ENCODE measurements at regions not wholly inside any gene's neighbourhood (a gene's known extent, or its start where the extent isn't known, plus 50 kb on each side); places are given as distances from the start of the nearest gene placed in this dataset.

GRCh38 chr21:25092441-25093011, 514.8 kb downstream of the MRPL39 start:
- no peak overlapping the region for H3K27ac ChIP-seq
- H3K4me1 ChIP-seq, result no peaks in the 10 kb centered on the region
- H3K9me3 ChIP-seq, result no peaks in the 10 kb centered on the region
- no peaks in the 10 kb centered on the region for H3K36me3 ChIP-seq
- TF ChIP-seq, protein P1, sequence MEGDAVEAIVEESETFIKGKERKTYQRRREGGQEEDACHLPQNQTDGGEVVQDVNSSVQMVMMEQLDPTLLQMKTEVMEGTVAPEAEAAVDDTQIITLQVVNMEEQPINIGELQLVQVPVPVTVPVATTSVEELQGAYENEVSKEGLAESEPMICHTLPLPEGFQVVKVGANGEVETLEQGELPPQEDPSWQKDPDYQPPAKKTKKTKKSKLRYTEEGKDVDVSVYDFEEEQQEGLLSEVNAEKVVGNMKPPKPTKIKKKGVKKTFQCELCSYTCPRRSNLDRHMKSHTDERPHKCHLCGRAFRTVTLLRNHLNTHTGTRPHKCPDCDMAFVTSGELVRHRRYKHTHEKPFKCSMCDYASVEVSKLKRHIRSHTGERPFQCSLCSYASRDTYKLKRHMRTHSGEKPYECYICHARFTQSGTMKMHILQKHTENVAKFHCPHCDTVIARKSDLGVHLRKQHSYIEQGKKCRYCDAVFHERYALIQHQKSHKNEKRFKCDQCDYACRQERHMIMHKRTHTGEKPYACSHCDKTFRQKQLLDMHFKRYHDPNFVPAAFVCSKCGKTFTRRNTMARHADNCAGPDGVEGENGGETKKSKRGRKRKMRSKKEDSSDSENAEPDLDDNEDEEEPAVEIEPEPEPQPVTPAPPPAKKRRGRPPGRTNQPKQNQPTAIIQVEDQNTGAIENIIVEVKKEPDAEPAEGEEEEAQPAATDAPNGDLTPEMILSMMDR (IDR thresholded peaks at IDR 0.05), result no peak
- no peaks in the 10 kb centered on the region for H3K27me3 ChIP-seq
- DNase-seq (no peak), ATAC-seq (peak; percentile 40)
- no peak overlapping the region for H3K4me3 ChIP-seq
- intact Hi-C loops (cut with DNase I), result no loop called here

DNA sequence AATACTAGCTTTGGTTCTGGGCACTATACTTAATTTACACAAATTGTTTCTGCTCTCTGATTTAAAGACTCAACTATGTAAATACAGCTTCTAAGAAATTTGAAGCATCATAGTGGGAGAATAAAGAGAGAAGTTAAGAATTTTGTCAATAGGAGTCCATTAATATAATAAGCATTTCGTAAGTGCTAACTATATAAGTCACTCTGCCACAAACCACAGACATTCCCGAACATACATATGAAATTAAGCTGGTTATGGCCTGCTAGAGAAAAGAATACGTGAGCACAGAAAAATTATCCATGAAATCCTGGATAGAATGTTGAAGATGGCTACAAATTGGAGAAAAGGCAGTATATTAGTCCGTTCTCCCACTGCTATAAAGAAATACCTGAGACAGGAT, 526.2 kb downstream of the MRPL39 start:
- DNase-seq, result no peak

DNA sequence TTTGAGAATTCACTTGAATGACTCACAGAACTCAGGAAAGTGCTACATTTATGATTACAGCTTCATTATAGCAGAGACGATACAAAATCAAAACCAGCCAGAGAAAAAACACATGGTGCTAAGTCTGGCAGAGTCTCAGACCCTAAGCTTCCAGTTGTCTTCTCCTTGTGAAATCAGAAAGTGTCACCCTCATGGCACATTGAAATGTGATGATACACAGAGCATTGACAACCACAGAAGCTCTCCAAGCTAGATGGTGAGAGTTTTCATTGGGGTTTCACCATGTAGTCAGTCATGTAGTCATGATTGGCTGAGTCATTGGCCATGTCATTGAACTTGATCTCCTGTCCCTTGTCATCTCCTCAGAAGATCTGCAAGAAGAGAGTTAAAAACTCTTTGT, 526.6 kb downstream of the MRPL39 start:
- intact Hi-C loops (cut with DNase I), result no loop called here
- no peak overlapping the region for H3K4me3 ChIP-seq
- H3K27me3 ChIP-seq, result no peaks in the 10 kb centered on the region
- DNase-seq, result no peak
- no peaks in the 10 kb centered on the region for H3K9me3 ChIP-seq
- no peaks in the 10 kb centered on the region for H3K4me1 ChIP-seq
- H3K27ac ChIP-seq, result no peak overlapping the region
- H3K36me3 ChIP-seq, result no peaks in the 10 kb centered on the region
- no peak for ATAC-seq
- TF ChIP-seq, protein P1 (IDR thresholded peaks at IDR 0.05), result no peak

More for the DNA sequence above, 526.2 kb downstream of the MRPL39 start:
- no peak overlapping the region for H3K4me3 ChIP-seq
- no peak for ATAC-seq
- intact Hi-C loops (cut with DNase I), result no loop called here
- no peaks in the 10 kb centered on the region for H3K4me1 ChIP-seq
- TF ChIP-seq, protein P1 (IDR thresholded peaks at IDR 0.05), result no peak
- H3K27me3 ChIP-seq, result no peaks in the 10 kb centered on the region
- no peaks in the 10 kb centered on the region for H3K9me3 ChIP-seq
- no peak overlapping the region for H3K27ac ChIP-seq
- no peaks in the 10 kb centered on the region for H3K36me3 ChIP-seq

GRCh38 chr21:25080141-25080540, 527.1 kb downstream of the MRPL39 start:
- no peaks in the 10 kb centered on the region for H3K4me1 ChIP-seq
- intact Hi-C loops (cut with DNase I), result no loop called here
- DNase-seq, result no peak
- no peak for ATAC-seq
- no peaks in the 10 kb centered on the region for H3K27me3 ChIP-seq
- no peaks in the 10 kb centered on the region for H3K36me3 ChIP-seq
- no peak overlapping the region for H3K4me3 ChIP-seq
- no peak overlapping the region for H3K27ac ChIP-seq
- no peaks in the 10 kb centered on the region for H3K9me3 ChIP-seq
- TF ChIP-seq, protein P1 (IDR thresholded peaks at IDR 0.05), result no peak

DNA sequence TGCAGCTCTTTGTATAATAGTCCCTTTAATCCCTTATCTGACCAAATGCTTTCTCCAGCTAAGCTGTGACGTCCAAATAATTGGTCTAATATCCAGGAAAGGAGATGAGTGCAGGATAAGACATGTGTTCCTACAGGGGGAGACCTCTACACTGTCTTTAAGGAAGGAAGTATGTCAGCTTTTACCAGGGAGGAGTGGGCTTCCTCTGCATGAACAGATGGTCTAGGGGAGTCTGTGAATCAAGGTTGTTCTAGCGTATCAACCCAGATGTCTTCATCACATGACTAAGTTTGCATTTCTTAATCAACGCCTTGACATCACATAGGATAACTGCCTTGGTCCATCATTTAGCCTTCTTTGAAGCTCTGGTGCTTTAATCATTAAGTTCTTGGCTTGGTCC, 528.2 kb downstream of the MRPL39 start:
- no peaks in the 10 kb centered on the region for H3K27me3 ChIP-seq
- no peak for ATAC-seq
- no peaks in the 10 kb centered on the region for H3K36me3 ChIP-seq
- intact Hi-C loops (cut with DNase I), result no loop called here
- no peaks in the 10 kb centered on the region for H3K4me1 ChIP-seq
- TF ChIP-seq, protein P1 (IDR thresholded peaks at IDR 0.05), result no peak
- H3K27ac ChIP-seq, result no peak overlapping the region
- no peak overlapping the region for H3K4me3 ChIP-seq
- H3K9me3 ChIP-seq, result no peaks in the 10 kb centered on the region
- DNase-seq, result no peak

DNA sequence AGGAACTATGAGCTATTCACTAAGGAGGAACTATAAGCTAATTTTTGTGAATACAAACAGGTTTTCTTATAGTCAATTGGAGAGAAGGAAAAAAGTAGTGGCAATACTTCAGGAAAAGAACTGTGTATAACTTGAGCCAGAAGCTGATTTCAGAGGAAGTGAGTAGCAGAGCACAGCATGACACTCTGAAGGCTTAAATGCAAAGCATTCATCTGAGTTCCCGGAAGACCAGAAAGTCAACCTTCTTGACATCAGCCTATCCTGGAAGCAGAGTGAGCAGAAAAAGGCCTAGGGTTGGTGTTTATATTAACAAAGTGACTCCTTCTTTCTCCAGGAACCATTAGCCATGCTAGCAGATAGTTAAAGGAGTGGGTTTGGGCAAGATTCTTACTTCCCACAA, 545.2 kb downstream of the MRPL39 start:
- H3K4me3 ChIP-seq, result no peak overlapping the region
- intact Hi-C loops (cut with DNase I), result no loop called here
- H3K4me1 ChIP-seq, result no peaks in the 10 kb centered on the region
- TF ChIP-seq, protein P1 (IDR thresholded peaks at IDR 0.05), result no peak
- ATAC-seq, result no peak
- H3K36me3 ChIP-seq, result no peaks in the 10 kb centered on the region
- H3K27ac ChIP-seq, result no peak overlapping the region
- H3K27me3 ChIP-seq, result no peaks in the 10 kb centered on the region
- DNase-seq, result no peak
- no peaks in the 10 kb centered on the region for H3K9me3 ChIP-seq
